ENCODE measurements at regions not wholly inside any gene's neighbourhood (a gene's known extent, or its start where the extent isn't known, plus 50 kb on each side); places are given as distances from the start of the nearest gene placed in this dataset.
A peak's percentile ranks its signal among the peaks of the same experiment; 100 is the strongest.

DNA sequence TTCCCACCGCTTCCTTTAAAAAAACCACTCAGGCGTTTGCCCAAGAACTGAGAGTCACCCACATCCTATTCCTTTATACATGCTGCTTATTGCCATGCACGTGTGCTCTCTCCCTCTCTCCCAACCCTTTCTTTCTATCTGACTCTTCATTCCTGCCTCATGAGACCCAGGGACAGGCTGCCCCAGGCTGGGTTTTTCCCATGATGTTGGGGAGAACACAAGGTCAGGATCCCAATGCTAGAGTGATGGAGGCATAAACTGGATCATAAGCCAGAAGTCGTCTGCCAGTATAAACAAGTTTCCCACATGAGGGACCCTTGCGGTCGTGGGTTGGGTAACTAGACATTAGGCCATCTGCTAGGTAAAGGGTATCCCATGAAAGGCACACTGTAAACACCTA is 64.9 kb downstream of the CD2 start:
- TF ChIP-seq ZNF384 (IDR thresholded peaks at IDR 0.05), result no peak
- POLR2A ChIA-PET, result no interaction called here
- DNase-seq (ENCODE audit: extremely low spot score), result no peak
- CTCF ChIA-PET, result no interaction called here

DNA sequence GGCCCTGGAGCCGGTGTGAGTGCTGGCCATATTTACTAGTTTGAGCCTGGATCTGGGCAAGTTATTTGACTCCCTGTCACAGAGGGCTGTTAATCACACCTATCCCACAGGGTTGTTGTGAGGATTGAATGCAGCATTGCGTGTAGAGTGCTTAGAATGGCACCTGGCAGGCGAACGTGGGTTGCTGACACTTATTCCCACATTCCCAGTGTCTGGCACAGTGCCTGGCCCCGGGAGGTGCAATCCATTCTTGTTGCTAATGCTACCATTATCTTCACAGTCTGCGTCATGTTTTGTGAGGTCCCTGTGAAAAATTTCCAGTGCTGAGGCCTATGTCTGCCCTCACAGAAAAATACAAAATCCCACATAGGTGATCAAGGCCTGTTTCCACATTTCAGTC is 66.1 kb downstream of the CD2 start:
- TF ChIP-seq ELF4 (IDR thresholded peaks at IDR 0.05) (no peak), L3MBTL2 (conservative IDR thresholded peaks at IDR 0.05) (no peak), FOXA1 (IDR thresholded peaks at IDR 0.05) (no peak), ZNF384 (IDR thresholded peaks at IDR 0.05) (no peak), ARNT (IDR thresholded peaks at IDR 0.05) (no peak)
- DNase-seq (ENCODE audit: extremely low spot score), result no peak
- CTCF ChIA-PET, result no interaction called here
- POLR2A ChIA-PET, result no interaction called here

DNA sequence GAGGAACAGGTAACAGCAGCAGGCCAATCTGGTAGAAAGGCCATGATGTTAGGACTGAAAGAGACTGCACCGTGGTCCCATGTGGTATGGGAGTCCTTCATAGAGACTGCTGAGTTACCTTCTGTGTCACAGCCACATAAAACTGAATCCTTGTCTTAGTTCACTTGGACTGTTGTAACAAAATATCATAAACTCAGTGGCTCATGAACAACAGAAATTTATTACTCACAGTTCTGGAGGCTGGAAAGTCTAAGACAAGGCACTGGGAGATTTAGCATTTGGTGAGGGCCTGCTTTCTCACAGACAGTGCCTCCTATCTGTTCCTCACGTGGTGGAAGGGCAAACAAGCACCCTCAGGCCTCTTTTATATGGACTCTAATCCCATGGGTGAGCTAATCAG is 67.5 kb downstream of the CD2 start:
- no peak for TF ChIP-seq ZNF384 (IDR thresholded peaks at IDR 0.05)
- no peak for TF ChIP-seq FOXK2 (IDR thresholded peaks at IDR 0.05)
- TF ChIP-seq HDGF (IDR thresholded peaks at IDR 0.05; ENCODE audit: borderline replicate concordance), result no peak
- TF ChIP-seq FOXM1 (IDR thresholded peaks at IDR 0.05; ENCODE audit: borderline replicate concordance), result no peak
- TF ChIP-seq BHLHE40 (IDR thresholded peaks at IDR 0.05; ENCODE audit: borderline replicate concordance), result no peak
- TF ChIP-seq L3MBTL2 (conservative IDR thresholded peaks at IDR 0.05), result no peak
- TF ChIP-seq TARDBP (IDR thresholded peaks at IDR 0.05), result no peak
- TF ChIP-seq LEF1 (IDR thresholded peaks at IDR 0.05; ENCODE audit: borderline replicate concordance), result no peak
- CTCF ChIA-PET, result no interaction called here
- no peak for DNase-seq (ENCODE audit: extremely low spot score)
- POLR2A ChIA-PET, result no interaction called here

DNA sequence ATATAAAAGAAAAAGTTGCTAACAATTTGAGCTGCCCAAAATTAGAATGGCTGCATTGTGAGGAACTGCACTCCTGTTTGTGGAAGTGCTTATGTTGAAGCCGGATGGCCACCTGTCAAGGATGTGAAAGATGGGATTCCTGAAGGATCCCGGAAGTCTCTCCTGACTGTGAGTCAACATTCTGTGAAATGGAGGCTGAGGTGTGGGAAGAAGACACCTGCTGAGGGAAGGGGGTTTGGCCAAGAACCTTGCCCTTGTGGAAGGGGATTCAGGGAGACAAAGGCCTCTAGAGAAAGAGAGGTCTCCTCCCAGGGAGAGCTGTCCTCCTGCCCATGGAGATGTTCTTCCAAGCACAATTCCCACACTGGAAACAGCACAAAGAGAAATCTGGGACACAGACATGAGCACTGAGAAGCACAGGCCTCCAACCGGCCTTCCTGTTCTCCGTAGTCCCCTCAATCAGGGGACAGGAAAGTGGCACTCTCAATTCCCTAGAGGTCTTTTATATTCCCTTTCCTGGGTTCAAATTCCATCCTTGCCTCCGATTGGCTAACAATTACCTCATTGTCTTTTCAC is 70.5 kb downstream of the CD2 start:
- CTCF ChIA-PET, result interaction anchor here (0.9 to 1.2 kb wide), 2 partner anchors 57 to 87 kb away, joined by 3 read pairs; no protein-coding TSS in a partner anchor

DNA sequence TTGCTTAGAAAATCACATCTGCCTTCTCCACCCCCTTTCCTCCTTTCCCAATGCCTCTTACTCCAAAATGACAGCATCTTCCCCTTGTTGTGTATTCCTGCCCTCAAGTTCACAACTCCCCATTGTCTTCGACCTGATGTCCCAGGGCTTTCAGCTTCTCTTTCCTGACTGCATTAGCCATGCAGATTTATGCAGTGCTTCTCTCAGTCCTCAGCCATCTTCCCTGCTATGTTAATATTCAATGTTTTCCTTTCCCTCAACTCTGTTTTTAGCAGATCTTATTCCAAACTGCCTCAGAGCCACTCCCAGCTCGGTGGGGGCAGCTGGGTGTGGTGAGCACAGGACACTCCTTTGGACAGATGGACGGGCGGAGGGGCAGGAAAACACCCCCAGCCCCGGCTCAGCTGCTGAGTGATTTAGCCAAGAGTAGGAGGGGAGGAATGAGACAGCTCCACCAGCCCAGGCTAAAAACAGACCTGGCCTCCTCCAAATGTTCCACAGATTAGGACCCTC is 71.0 kb downstream of the CD2 start:
- CTCF ChIA-PET, result interaction anchor here (0.7 to 1.2 kb wide), 4 partner anchors 53 to 88 kb away, joined by 3 to 5 read pairs (median 3); no protein-coding TSS in a partner anchor

More for the DNA sequence above, 70.5 kb downstream of the CD2 start:
- POLR2A ChIA-PET, result interaction anchor here (0.9 to 2.2 kb wide), 3 partner anchors 31 to 235 kb away, joined by 3 to 8 read pairs (median 8); partner anchors contain the start of gene TTF2
- no peak for DNase-seq (ENCODE audit: extremely low spot score)
- TF ChIP-seq BHLHE40 (IDR thresholded peaks at IDR 0.05; ENCODE audit: borderline replicate concordance) (no peak), HDGF (IDR thresholded peaks at IDR 0.05; ENCODE audit: borderline replicate concordance) (no peak), SP1 (IDR thresholded peaks at IDR 0.05) (no peak), ELF4 (IDR thresholded peaks at IDR 0.05) (no peak), TARDBP (IDR thresholded peaks at IDR 0.05) (no peak), L3MBTL2 (conservative IDR thresholded peaks at IDR 0.05) (no peak), SUZ12 (IDR thresholded peaks at IDR 0.05) (no peak), ARNT (IDR thresholded peaks at IDR 0.05) (no peak), ZNF384 (IDR thresholded peaks at IDR 0.05) (no peak), FOXM1 (IDR thresholded peaks at IDR 0.05; ENCODE audit: borderline replicate concordance) (no peak), CTBP1 (IDR thresholded peaks at IDR 0.05; ENCODE audit: borderline replicate concordance) (no peak), NFRKB (IDR thresholded peaks at IDR 0.05) (no peak), FOXK2 (IDR thresholded peaks at IDR 0.05) (no peak)
- TF ChIP-seq, protein P1, sequence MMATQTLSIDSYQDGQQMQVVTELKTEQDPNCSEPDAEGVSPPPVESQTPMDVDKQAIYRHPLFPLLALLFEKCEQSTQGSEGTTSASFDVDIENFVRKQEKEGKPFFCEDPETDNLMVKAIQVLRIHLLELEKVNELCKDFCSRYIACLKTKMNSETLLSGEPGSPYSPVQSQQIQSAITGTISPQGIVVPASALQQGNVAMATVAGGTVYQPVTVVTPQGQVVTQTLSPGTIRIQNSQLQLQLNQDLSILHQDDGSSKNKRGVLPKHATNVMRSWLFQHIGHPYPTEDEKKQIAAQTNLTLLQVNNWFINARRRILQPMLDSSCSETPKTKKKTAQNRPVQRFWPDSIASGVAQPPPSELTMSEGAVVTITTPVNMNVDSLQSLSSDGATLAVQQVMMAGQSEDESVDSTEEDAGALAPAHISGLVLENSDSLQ (IDR thresholded peaks at IDR 0.05), result no peak

DNA sequence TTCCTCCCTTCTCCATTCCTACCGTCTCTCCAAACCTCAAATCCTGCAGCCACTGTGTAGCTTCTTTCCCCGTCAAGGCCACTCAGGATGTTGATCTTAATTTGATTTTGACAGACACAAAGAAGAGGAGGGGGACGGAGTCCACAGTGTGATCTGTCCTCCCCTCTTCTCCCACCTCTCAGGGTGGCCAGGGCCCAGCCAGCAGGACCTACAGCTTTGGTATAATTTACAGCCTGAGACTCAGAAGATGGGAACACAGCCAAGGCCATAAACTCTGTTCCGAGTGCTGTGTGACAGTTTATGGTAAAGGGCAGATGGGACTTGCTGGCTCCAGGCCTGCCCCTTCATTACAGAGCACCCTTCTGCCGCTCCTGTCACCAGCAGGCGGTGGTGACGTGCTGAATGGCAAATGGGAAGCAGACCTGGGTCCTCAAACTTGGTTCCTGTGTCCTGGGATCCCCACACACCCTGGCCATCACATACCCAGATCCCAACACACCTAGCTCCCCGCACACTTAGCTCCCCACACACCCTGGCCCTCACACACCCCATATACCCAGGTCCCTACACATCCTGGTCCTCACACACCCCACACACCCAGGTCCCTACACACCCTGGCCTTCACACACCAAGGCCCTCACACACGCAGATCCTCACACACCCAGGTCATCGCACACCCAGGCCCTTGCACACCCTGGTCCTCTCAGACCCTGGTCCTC is 71.6 kb downstream of the CD2 start:
- POLR2A ChIA-PET, result interaction anchor here (0.9 to 2.2 kb wide), 3 partner anchors 30 to 234 kb away, joined by 3 to 8 read pairs (median 8); partner anchors contain the start of gene TTF2
- DNase-seq (ENCODE audit: extremely low spot score), result peak; percentile 53
- TF ChIP-seq, protein P1 (IDR thresholded peaks at IDR 0.05), result peak; percentile 90
- no peak for TF ChIP-seq ELF4 (IDR thresholded peaks at IDR 0.05)
- CTCF ChIA-PET, result interaction anchor here (0.7 to 1.2 kb wide), 3 partner anchors 52 to 56 kb away, joined by 3 to 5 read pairs (median 3); no protein-coding TSS in a partner anchor

More for the DNA sequence above, 71.0 kb downstream of the CD2 start:
- POLR2A ChIA-PET, result interaction anchor here (0.9 to 2.2 kb wide), 3 partner anchors 31 to 235 kb away, joined by 3 to 8 read pairs (median 8); partner anchors contain the start of gene TTF2
- TF ChIP-seq ARNT (IDR thresholded peaks at IDR 0.05) (no peak), FOXK2 (IDR thresholded peaks at IDR 0.05) (no peak), LEF1 (IDR thresholded peaks at IDR 0.05; ENCODE audit: borderline replicate concordance) (no peak), ELF4 (IDR thresholded peaks at IDR 0.05) (no peak), SP1 (IDR thresholded peaks at IDR 0.05) (no peak), TARDBP (IDR thresholded peaks at IDR 0.05) (no peak)
- DNase-seq (ENCODE audit: extremely low spot score), result peak; percentile 39

DNA sequence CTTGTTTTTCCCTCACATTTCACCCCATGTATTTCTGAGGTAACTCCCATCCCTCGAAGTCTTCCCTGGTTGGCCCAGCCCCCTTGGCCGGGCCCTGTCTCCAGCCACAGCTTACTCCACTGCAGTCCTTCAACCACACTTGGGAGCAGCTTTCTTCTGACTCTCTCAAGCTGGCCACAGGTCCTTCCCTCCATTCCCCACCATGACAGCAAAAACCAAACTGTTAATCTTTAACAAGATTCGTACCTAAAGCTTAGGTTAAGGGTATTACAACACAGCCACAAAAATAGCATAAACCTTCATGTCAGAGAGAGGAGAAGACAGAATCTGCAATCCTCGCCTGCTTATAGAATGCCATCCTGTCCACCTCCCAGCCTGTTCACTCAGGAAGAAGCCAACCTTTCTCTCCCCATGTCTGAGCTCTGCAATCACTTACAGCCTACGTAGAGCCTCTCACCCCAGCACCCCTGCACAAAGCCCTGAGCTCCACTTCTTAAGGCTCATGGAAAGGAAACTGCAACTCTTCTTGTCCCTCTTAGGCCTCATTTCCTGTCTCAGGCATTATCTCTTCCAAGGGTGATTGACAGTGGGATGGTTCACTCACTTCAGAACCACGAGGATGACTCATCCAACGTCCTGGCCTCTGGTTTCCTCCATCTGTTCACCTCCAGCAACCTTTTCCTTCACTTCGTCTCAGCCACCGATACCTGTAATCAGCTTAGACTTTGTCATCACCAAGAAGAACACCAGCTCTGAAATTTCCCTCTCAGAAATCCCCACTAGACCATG is 72.8 kb downstream of the CD2 start:
- no peak for DNase-seq (ENCODE audit: extremely low spot score)

More for the DNA sequence above, 72.8 kb downstream of the CD2 start:
- TF ChIP-seq, protein P1 (IDR thresholded peaks at IDR 0.05), result peak; percentile 72
- no peak for TF ChIP-seq CTBP1 (IDR thresholded peaks at IDR 0.05; ENCODE audit: borderline replicate concordance)
- no peak for TF ChIP-seq LEF1 (IDR thresholded peaks at IDR 0.05; ENCODE audit: borderline replicate concordance)
- ChIA-PET POLR2A (interaction anchor here (0.7 to 2.2 kb wide), 4 partner anchors 29 to 233 kb away, joined by 3 to 8 read pairs (median 6); partner anchors contain the start of gene TTF2), CTCF (no interaction called here)

Measured in HEK293T (cell line).